GM19467 (cell line): ENCODE measurements at regions not wholly inside any gene's neighbourhood (a gene's known extent, or its start where the extent isn't known, plus 50 kb on each side); places are given as distances from the start of the nearest gene placed in this dataset.
"Not testable (repeated sequence)": the region's sequence is repeated elsewhere in the genome, so short reads cannot be mapped to it uniquely, and the experiment has no call there.

Experiments used
- ATAC-seq: cut with Tn5 transposase; IDR thresholded peaks from one replicate; pipeline ENCODE4 v1.9.1; 2021; ENCODE audit warnings: mild to moderate bottlenecking, moderate library complexity; ENCODE audit not compliant: unreplicated experiment

- ATAC-seq, result no peak
These were observed 126.1 kb downstream of the MYCN start for GRCh38 chr2:16066261-16067036.

DNA sequence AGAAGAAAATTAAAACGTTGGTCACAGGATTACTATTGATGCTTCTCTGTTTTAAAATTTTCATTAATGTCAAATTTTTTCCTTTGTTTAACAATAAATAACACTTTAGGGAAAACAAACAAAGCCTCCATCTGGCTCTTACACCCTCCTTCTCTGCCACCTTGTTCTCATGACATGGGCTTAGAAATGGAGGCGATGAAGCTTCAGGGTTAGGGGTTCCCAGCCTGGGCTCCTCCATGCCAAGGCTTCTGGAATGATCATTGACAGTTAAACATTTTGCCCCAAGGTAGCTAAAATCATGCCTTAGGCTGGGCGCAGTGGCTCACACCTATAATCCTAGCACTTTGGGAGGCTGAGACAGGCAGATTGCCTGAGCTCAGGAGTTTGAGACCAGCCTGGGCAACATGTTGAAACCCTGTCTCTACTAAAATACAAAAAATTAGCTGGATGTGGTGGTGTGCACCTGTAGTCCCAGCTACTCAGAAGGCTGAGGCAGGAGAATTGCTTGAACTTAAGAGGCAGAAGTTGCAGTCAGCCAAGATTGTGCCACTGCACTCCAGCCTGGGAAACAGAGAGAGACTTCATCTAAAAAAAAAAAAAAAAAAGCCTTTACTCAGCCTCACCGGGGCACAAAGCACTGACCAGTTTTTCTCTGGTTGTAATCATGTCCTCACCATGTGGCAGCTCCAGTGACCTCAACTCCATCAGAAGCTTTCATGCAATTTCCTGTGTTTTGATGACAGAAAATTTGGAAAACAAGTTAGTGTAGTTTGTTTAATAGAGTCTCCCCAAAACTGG lies 125.1 kb downstream of the MYCN start:
- ATAC-seq, result not testable (repeated sequence)

DNA sequence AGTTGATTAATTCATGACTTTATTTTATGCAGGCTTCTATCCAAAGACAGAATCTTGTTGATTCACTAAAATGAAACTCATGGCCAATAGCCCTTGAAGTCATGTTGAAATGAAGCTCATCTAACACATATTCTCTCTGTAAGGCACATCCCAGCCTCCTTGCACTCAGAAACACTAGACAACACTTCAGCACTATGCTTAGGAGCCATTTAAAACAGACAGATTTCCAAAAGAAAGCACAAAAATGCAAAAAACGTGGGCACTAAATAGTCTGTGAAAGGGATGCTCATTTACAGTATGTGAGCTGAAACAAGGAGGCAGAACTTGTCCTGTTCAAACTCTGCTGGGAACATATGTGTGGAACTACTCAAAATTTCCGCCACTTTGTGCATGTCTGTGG lies 124.4 kb downstream of the MYCN start:
- no peak for ATAC-seq

DNA sequence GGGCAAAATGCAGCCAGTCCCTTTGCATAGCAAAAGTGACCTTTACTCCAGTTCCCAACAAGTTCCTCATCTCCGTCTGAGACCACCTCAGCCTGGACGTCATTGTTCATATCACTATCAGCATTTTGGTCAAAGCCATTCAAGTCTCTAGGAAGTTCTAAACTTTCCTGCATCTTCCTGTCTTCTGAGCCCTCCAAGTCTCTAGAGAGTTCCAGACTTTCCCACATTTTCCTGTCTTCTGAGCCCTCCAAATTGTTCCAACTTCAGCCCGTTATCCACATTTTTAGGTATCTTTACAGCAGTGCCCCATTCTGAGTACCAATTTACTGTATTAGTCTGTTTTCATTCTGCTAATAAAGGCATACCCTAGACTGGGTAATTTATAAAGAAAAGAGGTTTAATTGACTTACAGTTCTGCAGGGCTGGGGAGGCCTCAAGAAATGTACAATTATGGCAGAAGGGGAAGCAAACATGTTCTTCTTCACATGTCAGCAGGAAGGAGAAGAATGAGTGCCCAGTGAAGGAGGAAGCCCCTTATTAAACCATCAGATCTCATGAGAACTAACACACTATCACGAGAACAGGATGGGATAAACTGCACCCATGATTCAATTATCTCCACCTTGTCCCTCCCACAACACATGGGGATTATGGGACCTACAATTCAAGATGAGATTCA lies 123.7 kb downstream of the MYCN start:
- no peak for ATAC-seq

GRCh38 chr2:16063251-16063850 lies 123.0 kb downstream of the MYCN start:
- no peak for ATAC-seq

DNA sequence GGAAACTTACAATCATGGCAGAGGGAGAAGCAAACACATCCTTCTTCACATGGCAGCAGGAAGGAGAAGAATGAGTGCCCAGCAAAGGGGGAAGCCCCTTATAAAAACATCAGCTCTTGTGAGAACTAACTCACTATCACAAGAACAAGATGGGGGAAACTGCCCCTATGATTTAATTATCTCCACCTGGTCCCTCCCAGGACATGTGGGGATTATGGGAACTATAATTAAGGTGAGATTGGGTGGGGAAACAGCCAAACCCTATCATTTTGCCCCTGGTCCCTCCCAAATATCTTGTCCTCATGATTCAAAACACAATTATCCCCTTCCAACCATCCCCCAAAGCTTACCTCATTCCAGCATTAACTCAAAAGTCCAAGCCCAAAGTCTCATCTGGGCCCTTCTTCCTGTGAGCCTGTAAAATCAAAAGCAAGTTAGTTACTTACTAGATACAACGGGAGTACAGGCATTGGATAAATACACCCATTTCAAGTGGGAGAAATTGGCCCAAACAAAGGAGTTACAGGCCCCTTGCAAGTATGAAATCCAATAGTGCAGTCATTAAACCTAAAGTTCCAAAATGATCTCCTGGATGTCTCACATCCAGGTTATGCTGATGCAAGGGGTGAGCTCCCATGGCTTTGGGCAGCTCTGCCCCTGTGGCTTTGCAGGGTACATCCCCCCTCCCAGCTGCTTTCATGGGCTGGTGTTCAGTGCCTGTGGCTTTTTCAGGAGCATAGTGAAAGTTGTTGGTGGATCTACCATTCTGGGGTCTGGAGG lies 122.3 kb downstream of the MYCN start:
- ATAC-seq, result no peak

GRCh38 chr2:16061441-16062217 lies 121.3 kb downstream of the MYCN start:
- ATAC-seq, result no peak

GRCh38 chr2:16060936-16061338 lies 120.6 kb downstream of the MYCN start:
- ATAC-seq, result no peak

- ATAC-seq, result no peak
These were observed 120.0 kb downstream of the MYCN start for GRCh38 chr2:16060125-16060935.

DNA sequence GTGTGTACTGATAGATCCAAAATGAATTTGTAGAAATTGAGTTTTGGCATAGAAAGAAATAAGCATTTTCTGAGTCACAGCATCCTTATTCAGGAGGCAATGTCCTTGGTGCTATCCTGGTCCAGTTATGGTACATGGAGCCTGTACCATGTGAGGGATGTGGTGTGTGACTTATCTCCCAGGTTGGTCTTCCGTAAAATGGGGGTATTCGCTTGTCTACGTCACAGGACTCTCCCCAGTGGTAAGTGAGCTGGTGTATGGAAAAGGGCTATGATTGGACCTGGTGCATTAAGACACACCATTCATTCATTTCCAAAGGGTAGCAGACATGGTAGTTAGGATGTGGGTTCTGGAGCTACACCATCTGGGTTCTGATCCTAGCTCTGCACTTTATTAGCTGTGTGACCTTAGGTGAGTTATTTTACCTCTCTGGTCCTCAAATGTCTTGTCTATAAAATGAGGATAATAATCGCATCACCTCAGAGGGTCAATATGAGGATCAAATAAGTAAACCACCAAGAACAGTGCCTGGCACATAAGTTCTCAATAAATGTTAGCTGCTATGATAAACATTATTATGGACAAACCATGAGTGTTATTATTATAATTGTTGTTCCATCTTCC lies 119.2 kb downstream of the MYCN start:
- ATAC-seq, result no peak

- ATAC-seq, result no peak
These were observed 118.5 kb downstream of the MYCN start for GRCh38 chr2:16058747-16059358.

- no peak for ATAC-seq
These were observed 117.9 kb downstream of the MYCN start for GRCh38 chr2:16058256-16058655.

DNA sequence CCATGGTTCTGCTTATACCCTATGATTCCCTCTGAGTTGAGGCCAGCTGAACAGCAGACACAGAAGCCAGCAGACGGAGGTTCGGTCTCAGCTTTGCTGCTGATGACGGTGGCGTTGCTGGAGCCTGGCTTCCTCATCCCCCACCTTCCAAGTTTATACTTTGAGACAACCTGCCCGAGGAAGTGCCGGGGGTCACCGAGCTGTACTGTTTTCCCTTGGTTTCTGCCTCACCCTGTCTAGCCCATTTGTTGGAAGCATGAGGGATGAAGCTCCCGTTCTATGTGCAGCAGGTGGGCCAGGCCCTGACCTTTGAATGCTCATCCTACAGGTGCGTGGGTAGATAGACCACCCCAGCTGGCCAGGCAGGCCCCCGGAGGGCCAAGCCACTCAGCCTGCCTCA lies 117.3 kb downstream of the MYCN start:
- ATAC-seq, result no peak

GRCh38 chr2:16055848-16056580 lies 115.7 kb downstream of the MYCN start:
- peak; percentile 88 for ATAC-seq

DNA sequence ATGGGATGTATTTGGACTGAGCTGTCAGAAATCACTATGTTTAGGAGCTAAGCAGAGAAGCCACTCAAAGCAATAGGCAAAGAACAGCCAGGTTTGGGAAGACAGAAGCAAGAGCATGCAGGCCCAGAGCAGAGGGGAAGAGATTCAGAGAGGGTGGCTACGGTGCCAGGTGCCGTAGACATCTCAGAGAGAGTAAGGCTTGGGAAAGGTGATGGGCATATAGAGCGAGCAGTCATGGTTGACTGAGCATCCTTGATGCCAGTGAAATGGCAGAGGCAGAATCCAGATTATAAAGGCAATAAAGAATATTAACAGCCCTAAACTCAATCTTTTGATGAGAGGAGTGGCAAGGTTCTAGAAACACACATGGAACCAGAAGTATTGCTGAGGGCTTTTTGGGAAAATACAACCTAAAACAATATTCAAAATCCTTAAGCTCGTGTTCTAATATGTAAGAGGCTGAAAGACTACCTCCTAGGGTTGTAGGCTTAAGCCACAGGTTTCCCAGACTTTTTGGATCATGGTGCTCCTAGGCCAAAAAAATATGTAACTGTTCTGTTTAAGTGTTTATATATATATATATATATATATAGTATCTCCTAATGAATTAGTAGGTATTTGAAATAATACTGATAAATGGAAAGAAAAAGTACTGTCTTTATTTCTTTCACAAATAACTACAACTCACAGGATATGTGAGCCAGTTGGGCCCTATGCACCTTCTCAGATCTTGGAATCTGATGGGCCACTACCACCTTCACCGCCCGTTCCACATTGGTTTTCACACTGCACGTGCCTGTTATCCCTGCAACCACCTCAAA lies 113.3 kb downstream of the MYCN start:
- no peak for ATAC-seq

GRCh38 chr2:16052571-16053052 lies 112.3 kb downstream of the MYCN start:
- ATAC-seq, result not testable (repeated sequence)
